GM18511 (cell line): ENCODE measurements at regions not wholly inside any gene's neighbourhood (a gene's known extent, or its start where the extent isn't known, plus 50 kb on each side); places are given as distances from the start of the nearest gene placed in this dataset.

ENCODE experiments used
- ATAC-seq: cut with Tn5 transposase; IDR thresholded peaks from one replicate; pipeline ENCODE4 v1.9.1; 2021; ENCODE audit warnings: mild to moderate bottlenecking, moderate library complexity; ENCODE audit not compliant: unreplicated experiment

- ATAC-seq: no peak
These were observed 113.0 kb upstream of the MSX1 start for GRCh38 chr4:4746444-4746843.

DNA sequence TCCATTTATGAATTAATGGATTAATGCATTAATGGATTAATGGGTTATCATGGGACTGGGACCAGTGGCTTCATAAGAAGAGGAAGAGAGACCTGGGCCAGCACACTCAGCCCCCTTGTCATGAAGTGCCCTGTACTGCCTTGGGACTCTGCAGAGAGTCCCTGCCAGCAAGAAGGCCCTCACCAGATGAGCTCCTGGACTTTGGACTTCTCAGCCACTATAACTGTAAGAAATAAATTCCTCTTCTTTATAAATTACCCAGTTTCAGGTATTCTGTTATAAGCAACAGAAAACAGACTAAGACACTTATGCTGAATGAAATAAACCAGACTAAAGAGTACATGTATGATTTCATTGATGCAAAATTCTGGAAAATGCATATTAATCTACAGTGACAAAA lies 119.4 kb upstream of the MSX1 start:
- no peak for ATAC-seq

DNA sequence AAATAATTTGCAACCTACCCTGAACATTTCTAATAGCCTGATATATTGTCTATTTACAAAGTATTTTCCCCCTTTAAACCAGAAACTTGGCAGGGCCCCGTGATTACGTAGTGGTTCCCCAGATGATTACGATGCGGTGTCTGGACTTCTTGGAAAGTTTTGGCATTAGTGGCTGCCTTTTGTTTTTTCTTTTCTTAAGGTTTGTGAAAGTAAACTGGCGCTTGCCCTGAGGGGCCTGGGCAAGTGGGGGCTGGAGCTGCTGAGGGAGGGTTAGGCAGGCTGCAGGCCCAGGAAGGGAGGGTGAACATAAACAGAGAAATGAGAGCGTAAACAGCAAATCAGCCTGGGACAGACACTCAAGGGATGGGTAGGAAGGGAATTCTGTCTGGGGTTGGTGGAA lies 123.6 kb upstream of the MSX1 start:
- ATAC-seq: no peak

DNA sequence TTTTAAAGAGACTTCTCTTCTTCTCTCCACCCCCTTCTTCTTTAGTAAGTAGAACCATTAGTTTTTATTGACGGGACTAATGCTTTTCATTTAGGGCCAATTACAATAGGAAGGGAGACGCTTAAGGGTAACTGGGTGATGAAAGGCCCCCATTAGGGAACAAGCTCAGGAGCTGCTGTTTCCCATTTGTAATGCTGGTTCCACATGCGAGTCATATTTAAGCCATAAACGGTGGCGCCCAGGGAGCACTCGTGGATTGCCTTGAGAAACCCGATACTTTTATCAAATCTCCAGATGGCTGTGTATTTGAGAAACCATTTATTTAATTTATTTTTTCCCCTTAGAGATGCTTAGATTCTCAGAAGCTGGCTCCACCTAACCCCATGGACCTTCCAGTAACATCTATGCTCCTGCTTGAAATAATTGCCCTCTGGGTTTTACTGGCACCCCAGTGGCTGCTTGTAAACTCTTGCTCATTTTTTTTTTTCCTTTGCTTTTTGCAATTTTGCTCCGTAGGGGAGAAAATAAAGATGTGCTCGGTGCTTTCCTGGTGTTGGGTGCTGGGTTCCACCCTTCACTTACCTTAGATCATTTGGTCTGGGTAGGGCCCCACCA lies 124.2 kb upstream of the MSX1 start:
- no peak for ATAC-seq

DNA sequence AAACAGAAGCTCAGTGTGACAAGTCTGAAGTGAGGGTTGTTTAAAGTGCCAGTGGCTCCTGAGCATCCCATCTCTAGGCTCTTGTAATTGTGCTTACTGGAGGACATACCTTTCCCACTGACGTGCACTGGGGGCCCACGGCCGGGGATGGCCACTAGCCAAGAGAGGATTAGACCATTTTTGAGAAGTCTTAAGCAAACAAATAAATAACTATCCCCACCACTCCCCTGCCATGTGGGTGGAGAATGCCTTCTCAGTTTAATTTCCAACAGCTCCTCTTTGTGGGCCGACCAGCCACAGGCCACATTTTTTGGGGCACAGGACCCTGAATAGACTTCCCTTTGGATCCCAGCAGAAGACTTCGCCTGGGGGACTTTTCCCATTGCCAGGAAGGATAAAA lies 125.0 kb upstream of the MSX1 start:
- ATAC-seq: no peak

DNA sequence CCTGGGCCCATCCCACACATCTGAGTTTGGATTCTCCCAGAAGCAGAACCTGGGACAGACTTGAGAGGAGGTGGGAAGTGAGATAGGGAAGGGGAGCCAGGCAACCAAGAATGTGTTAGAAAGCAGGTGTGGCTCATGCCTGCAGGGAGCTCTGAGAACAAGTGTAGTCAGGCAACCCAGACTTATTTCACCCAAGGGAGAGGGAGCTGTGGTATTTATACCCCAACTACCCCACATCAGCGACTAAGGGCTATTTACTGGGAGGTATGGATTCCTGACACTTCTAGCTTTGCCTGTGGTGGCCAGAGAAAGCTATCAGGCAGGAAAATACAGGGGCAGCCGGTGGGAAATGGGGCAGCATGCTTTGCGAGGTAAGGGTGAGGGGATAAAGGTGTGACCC lies 125.8 kb upstream of the MSX1 start:
- no peak for ATAC-seq

GRCh38 chr4:4730249-4730648 lies 129.2 kb upstream of the MSX1 start:
- ATAC-seq: no peak

- ATAC-seq: no peak
These were observed 130.3 kb upstream of the MSX1 start for GRCh38 chr4:4729206-4729605.

GRCh38 chr4:4727536-4727935 lies 131.9 kb upstream of the MSX1 start:
- ATAC-seq: no peak

DNA sequence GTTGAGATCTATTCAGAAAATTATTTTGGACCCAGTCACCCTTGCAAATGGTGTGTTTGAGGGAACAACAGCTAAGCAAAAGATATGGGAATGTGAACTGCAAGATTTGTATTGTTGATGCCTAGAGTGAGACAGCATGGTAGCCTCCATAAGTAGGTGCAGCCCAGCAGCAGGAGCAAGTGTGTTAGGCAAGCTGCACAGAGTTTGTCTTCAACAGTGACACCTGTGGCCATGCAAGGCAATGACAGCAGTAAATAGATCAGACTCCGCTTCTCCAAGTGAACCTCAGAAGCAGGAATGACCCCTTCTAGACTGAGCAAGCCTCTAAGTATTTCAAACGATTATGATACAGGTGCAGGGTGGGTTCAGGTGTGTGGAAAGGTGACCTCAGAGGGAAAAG lies 133.4 kb upstream of the MSX1 start:
- no peak for ATAC-seq

DNA sequence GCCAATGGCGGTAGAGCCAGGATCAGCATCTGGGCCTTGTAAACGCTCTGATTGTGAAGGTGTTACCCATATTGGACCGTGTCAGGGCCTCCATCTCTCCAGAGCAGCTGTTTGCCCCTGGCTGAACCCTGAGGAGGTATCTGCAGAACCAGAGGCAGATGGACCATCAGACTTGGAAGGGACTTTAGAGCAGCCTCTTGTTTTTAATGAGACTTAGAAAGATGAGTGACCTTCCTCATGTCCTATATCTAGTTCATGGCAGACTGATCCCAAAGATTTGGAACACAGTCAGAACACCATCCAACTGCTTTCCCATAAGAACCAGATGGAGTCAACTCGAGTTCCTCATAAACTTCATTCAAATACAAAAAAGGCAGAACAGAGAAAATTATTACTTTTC lies 135.1 kb upstream of the MSX1 start:
- no peak for ATAC-seq

- ATAC-seq: no peak
These were observed 137.8 kb upstream of the MSX1 start for GRCh38 chr4:4721636-4722035.

GRCh38 chr4:4720646-4721045 lies 138.8 kb upstream of the MSX1 start:
- ATAC-seq: no peak

- no peak for ATAC-seq
These were observed 140.0 kb upstream of the MSX1 start for GRCh38 chr4:4719436-4719835.

- no peak for ATAC-seq
These were observed 141.8 kb upstream of the MSX1 start for GRCh38 chr4:4717692-4718091.

- no peak for ATAC-seq
These were observed 145.1 kb upstream of the MSX1 start for GRCh38 chr4:4714331-4714730.

- ATAC-seq: no peak
These were observed 146.5 kb upstream of the MSX1 start for GRCh38 chr4:4712800-4713528.

DNA sequence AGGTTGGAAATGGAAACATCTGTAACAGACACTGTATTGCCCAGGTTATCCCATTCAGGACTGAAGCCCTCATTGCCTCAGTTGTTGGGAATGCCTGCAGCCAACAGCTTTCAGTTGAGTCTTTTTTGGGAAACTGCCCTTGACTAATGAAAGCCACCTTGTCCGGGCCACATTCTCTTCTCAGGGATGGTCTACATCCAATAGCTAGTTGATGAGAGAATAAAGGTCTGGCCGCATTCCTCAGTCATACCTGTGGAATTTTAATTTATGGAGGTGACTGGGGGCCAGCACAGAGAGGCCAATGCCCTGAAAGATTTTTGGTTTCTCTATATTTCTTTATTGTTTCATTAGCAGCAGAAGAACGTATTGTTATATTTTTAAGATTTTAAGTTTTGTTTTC lies 147.6 kb upstream of the MSX1 start:
- no peak for ATAC-seq

GRCh38 chr4:4709736-4710135 lies 149.7 kb upstream of the MSX1 start:
- no peak for ATAC-seq

GRCh38 chr4:4704267-4704666 lies 155.2 kb upstream of the MSX1 start:
- no peak for ATAC-seq

DNA sequence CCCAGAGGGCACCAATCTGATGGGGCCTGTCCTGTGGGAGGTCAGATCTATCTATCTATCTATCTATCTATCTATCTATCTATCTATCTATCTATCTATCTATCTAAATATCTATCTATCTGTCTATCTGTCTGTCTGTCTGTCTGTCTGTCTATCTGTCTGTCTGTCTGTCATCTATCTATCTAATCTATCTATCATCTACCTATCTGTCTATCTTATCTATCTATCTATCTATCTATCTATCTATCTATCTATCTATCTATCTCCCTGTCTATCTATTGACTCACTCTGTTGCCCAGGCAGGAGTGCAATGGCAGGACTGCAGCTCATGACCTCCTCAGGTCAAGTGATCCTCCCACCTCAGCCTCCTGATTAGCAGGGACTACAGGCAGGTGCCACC lies 155.7 kb upstream of the STX18 start:
- no peak for ATAC-seq

GRCh38 chr4:4696530-4696929 lies 154.7 kb upstream of the STX18 start:
- ATAC-seq: no peak

- no peak for ATAC-seq
These were observed 153.6 kb upstream of the STX18 start for GRCh38 chr4:4695497-4695896.
